T-helper 2 cell (primary cell): ENCODE measurements at regions not wholly inside any gene's neighbourhood (a gene's known extent, or its start where the extent isn't known, plus 50 kb on each side); places are given as distances from the start of the nearest gene placed in this dataset.

Experiments
- DNase-seq, 5 experiments: peaks; one replicate each; pipeline versions ENCODE4 v3.0.0 to v3.0.0-alpha.2; 2012 to 2022

GRCh38 chrX:30950391-30950790 lies 61.3 kb upstream of the TAB3 start:
- no peak for DNase-seq

DNA sequence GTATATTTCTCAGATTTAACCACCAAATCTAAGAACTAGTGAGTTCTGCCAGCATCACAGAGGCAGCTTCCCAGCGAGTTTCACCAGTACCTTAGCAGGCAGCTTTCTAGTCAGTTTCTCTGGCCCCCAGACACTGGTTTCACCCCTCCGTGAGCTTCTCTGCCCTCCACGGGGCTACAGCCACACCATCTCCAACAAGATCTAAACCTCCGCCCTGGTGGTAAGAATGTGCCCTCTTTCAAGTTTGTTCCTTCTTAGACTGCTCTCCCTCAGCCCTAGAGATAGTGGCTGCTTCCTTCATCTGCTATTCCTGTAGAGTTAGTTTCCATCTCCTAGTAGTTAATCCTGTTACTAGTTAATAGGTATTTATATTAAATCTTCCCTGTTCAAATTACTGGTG lies 60.5 kb upstream of the TAB3 start:
- DNase-seq = no peak

DNA sequence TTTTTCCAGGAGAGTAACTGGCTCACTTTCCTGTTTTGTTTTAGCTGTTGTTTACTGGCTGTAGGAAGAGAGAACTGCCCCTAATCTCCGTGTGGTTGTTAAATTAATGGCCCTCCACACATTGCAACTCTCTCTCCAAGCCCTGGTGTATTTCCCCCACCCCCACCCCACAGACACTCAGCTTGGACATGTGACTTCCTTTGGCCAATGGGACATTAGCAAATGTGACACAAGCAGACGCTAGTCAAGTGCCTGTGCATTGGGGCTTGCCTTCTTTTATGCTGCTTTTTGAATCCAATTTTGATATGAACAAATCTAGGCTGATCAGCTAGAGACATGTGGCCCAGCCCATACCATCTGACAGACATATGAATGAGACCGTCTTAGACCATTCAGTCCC lies 59.6 kb upstream of the TAB3 start:
- no peak for DNase-seq

DNA sequence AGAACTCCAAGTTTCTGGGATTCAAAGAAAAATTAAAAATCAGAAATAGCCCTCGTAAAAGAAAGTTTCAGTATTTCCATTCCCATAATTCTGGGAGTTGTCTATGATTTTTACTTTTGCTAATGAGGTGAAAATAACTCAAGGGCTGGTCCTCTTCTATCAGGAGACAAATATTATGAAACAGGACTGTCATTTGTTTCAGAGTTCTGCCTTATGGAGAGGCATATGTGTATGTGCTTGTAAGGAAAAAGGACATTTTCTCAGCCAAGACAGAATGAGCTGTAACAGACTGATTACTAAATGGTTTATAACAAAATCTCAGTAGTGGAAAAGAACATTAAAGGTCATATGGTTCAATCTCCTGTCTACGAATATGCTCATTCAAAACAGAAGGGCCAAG lies 59.0 kb upstream of the TAB3 start:
- DNase-seq = no peak

DNA sequence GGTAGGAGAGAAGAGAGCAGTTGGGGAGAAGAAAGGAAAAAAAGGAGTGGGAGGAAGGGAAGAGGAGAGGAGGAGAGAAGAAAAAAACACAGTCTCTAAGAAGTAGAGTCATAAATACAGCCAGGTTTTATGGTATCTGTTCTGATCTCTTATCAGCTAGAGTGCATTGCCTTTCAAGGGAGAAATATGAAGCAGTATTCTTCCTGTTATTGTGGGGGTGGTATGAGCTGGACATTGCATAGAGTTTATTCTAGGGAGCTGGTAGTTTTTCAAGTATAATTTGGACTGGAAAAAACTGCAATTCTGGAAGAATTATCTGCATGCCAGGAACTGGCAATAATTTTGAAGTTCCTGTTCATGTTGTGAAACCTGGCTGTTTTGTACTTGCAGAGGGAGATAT lies 54.9 kb upstream of the TAB3 start:
- no peak for DNase-seq

DNA sequence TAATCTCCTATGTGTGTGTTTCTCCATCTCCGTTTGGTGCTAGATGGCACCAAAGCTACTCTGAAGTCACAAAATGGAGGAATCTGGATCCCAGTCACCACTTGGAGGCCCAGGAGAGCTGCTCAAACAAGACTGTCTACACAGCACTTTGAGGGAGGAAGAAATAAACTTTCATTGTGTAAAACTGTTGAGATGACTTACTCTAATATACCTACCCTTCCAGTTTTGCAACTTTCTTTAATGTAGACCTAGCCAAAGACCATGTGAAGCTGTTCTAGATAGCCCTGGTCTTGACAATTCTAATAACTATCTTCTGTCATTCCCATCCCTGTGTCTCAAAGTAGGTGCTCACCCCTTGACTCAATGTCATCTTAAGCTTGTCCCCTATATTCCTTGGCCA lies 52.8 kb upstream of the TAB3 start:
- DNase-seq = no peak

- DNase-seq = no peak
Observed at GRCh38 chrX:30939928-30940327, 50.9 kb upstream of the TAB3 start.
